ENCODE measurements at regions not wholly inside any gene's neighbourhood (a gene's known extent, or its start where the extent isn't known, plus 50 kb on each side); places are given as distances from the start of the nearest gene placed in this dataset.

DNA sequence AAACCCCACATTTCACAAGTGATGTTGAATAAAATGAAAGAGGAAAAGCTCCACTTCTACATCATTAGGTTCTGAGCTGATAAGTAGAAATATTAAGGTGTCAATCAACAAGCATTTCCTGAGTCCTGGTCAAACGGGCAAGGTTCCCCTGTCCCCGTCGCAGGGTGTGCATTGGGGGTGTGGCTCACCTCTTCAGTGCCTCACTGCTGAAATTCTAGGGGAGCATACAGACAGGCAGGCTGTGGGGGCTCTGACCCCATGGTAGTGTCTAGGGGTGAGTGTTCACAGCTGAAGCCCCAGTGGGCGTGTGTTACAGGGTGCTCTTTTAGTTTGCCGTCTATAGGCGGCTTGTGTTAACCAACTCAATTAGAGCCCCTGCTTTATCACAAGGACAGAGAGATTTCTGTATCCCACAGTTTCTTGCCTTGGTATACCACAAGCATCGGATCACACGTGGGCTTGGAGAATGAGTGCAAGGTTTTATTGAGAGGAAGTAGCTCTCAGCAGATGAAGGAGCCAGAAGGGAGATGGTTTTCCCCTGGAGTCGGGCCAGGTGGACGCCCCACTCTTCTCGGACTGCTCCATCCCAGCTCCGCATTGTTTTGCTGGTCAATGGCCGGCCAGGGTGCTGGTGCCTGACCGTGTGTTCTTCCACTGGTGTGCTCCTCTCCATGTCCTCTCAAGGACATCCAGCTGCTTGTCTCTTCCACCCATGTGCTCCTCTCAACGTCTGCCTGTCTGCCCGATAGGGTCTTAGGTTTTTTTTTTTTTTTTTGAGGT, 238.2 kb upstream of the NLRP1 start:
- TF ChIP-seq, protein P1, sequence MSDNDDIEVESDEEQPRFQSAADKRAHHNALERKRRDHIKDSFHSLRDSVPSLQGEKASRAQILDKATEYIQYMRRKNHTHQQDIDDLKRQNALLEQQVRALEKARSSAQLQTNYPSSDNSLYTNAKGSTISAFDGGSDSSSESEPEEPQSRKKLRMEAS (IDR thresholded peaks at IDR 0.05), result no peak
- no peak for TF ChIP-seq TAF1 (IDR thresholded peaks at IDR 0.05; ENCODE audit: low read depth)
- no peak for TF ChIP-seq EGR1 (IDR thresholded peaks at IDR 0.05)
- no peak for TF ChIP-seq FOXM1 (IDR thresholded peaks at IDR 0.05; ENCODE audit: borderline replicate concordance, low read depth)
- TF ChIP-seq, protein P2, sequence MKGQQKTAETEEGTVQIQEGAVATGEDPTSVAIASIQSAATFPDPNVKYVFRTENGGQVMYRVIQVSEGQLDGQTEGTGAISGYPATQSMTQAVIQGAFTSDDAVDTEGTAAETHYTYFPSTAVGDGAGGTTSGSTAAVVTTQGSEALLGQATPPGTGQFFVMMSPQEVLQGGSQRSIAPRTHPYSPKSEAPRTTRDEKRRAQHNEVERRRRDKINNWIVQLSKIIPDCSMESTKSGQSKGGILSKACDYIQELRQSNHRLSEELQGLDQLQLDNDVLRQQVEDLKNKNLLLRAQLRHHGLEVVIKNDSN (IDR thresholded peaks at IDR 0.05), result no peak
- TF ChIP-seq ZBTB7A (IDR thresholded peaks at IDR 0.05; ENCODE audit: low read depth), result no peak
- no peak for TF ChIP-seq TEAD4 (IDR thresholded peaks at IDR 0.05)
- no peak for TF ChIP-seq YY1 (IDR thresholded peaks at IDR 0.05; ENCODE audit: low read depth)
- no peak for TF ChIP-seq CEBPB (IDR thresholded peaks at IDR 0.05)
- no peak for TF ChIP-seq TCF12 (IDR thresholded peaks at IDR 0.05; ENCODE audit: low read depth)
- no peak for TF ChIP-seq RAD21 (IDR thresholded peaks at IDR 0.05; ENCODE audit: low read depth)
- no peak for TF ChIP-seq CREB1 (IDR thresholded peaks at IDR 0.05; ENCODE audit: low read depth)
- TF ChIP-seq NFIC (IDR thresholded peaks at IDR 0.05), result no peak
- TF ChIP-seq, protein P3, sequence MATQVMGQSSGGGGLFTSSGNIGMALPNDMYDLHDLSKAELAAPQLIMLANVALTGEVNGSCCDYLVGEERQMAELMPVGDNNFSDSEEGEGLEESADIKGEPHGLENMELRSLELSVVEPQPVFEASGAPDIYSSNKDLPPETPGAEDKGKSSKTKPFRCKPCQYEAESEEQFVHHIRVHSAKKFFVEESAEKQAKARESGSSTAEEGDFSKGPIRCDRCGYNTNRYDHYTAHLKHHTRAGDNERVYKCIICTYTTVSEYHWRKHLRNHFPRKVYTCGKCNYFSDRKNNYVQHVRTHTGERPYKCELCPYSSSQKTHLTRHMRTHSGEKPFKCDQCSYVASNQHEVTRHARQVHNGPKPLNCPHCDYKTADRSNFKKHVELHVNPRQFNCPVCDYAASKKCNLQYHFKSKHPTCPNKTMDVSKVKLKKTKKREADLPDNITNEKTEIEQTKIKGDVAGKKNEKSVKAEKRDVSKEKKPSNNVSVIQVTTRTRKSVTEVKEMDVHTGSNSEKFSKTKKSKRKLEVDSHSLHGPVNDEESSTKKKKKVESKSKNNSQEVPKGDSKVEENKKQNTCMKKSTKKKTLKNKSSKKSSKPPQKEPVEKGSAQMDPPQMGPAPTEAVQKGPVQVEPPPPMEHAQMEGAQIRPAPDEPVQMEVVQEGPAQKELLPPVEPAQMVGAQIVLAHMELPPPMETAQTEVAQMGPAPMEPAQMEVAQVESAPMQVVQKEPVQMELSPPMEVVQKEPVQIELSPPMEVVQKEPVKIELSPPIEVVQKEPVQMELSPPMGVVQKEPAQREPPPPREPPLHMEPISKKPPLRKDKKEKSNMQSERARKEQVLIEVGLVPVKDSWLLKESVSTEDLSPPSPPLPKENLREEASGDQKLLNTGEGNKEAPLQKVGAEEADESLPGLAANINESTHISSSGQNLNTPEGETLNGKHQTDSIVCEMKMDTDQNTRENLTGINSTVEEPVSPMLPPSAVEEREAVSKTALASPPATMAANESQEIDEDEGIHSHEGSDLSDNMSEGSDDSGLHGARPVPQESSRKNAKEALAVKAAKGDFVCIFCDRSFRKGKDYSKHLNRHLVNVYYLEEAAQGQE (IDR thresholded peaks at IDR 0.05; ENCODE audit: low read depth), result no peak
- no peak for TF ChIP-seq EP300 (IDR thresholded peaks at IDR 0.05; ENCODE audit: borderline replicate concordance)

DNA sequence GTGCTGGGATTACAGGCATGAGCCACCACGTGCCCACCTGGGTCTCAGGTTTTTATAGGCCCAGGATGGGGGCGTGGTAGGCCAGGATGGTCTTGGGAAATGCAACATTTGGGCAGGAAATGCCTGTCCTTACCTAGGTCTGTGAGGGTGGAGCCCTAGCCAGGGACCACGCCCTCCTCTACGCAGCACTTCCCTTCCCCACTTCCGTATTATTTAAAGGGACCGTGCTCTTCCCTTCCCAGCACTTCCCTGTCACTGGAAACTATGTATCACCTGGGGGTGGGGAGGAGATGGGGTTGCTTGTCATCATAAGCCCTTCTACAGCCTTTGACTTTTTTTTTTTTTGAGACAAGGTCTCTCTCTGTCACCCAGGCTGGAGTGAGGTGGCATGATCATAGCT, 238.9 kb upstream of the NLRP1 start:
- TF ChIP-seq EGR1 (IDR thresholded peaks at IDR 0.05), result no peak

DNA sequence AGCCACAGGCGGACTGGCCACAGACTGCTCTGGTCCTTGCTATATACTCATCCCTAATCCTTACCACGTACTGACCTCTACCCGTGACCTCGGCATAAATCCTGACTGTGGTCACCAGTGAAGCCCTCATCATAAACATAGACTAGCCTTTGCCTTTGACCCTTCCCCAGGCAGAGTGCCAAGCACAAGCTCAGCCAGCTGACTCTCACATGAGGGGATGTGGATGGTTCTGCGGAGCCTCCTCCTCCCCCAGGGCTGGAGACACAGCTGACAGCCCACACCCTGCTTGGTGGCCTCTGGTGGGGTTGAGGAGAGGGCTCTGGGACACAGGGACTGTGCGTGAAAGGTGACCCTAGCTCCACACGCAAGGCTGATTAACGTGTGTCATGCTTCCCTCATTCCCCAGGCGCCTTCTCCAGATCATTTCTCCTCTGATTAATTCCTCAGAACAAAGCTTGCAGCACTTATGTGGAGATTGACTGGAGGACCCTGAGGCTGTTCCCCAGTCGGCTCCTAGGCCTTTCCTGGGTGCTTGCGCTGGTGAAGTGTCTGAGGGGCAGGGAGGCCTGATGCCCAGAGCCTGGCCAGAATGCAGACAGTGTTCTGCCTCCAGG, 241.5 kb upstream of the NLRP1 start:
- no peak for TF ChIP-seq RAD21 (IDR thresholded peaks at IDR 0.05; ENCODE audit: low read depth)
- no peak for TF ChIP-seq TCF12 (IDR thresholded peaks at IDR 0.05; ENCODE audit: low read depth)
- TF ChIP-seq ZBTB7A (IDR thresholded peaks at IDR 0.05; ENCODE audit: low read depth), result no peak
- no peak for TF ChIP-seq TEAD4 (IDR thresholded peaks at IDR 0.05)
- TF ChIP-seq, protein P3 (IDR thresholded peaks at IDR 0.05; ENCODE audit: low read depth), result no peak
- TF ChIP-seq CREB1 (IDR thresholded peaks at IDR 0.05; ENCODE audit: low read depth), result no peak
- TF ChIP-seq FOXM1 (IDR thresholded peaks at IDR 0.05; ENCODE audit: borderline replicate concordance, low read depth), result no peak
- no peak for TF ChIP-seq CEBPB (IDR thresholded peaks at IDR 0.05)
- TF ChIP-seq, protein P1 (IDR thresholded peaks at IDR 0.05), result no peak
- no peak for TF ChIP-seq EP300 (IDR thresholded peaks at IDR 0.05; ENCODE audit: borderline replicate concordance)
- no peak for TF ChIP-seq YY1 (IDR thresholded peaks at IDR 0.05; ENCODE audit: low read depth)

DNA sequence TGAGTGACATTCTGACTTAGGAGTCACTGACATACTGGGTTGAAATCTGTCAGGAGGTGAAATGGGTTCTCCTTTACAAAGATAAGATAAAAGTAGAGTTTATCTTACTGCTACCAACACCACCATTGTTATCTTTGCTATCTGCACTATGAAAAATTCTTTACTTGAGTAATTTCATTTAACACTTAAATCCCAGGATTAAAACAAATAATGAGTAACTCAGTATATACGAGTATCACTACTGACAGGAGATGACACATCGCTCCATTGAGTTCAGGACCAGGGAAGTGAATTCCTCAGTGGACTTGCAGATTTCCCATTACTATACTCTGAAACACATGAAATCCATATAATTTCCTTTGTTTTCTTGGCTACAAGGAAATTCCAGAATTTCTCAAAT, 242.1 kb upstream of the NLRP1 start:
- TF ChIP-seq, protein P1 (IDR thresholded peaks at IDR 0.05), result no peak
- TF ChIP-seq FOXM1 (IDR thresholded peaks at IDR 0.05; ENCODE audit: borderline replicate concordance, low read depth) (no peak), CREB1 (IDR thresholded peaks at IDR 0.05; ENCODE audit: low read depth) (no peak), NFIC (IDR thresholded peaks at IDR 0.05) (no peak), YY1 (IDR thresholded peaks at IDR 0.05; ENCODE audit: low read depth) (no peak), RAD21 (IDR thresholded peaks at IDR 0.05; ENCODE audit: low read depth) (no peak), TCF12 (IDR thresholded peaks at IDR 0.05; ENCODE audit: low read depth) (no peak), EP300 (IDR thresholded peaks at IDR 0.05; ENCODE audit: borderline replicate concordance) (no peak), EGR1 (IDR thresholded peaks at IDR 0.05) (no peak), ZBTB7A (IDR thresholded peaks at IDR 0.05; ENCODE audit: low read depth) (no peak), TEAD4 (IDR thresholded peaks at IDR 0.05) (no peak), TAF1 (IDR thresholded peaks at IDR 0.05; ENCODE audit: low read depth) (no peak), CEBPB (IDR thresholded peaks at IDR 0.05) (no peak)
- TF ChIP-seq, protein P3 (IDR thresholded peaks at IDR 0.05; ENCODE audit: low read depth), result no peak
- TF ChIP-seq, protein P2 (IDR thresholded peaks at IDR 0.05), result no peak

All from Ishikawa (cell line).